H9 (cell line): ENCODE measurements at regions not wholly inside any gene's neighbourhood (a gene's known extent, or its start where the extent isn't known, plus 50 kb on each side); places are given as distances from the start of the nearest gene placed in this dataset.

ENCODE experiments used
- DNase-seq: peaks from one replicate; pipeline ENCODE4 v3.0.0-alpha.2; 2017
- H2AFZ ChIP-seq: one replicate; pipeline ENCODE4 v1.6.1; 2013; ENCODE audit warnings: mild to moderate bottlenecking, low read length, control low read depth, moderate library complexity
- H2AK5ac ChIP-seq: 2 replicates; pipeline ENCODE4 v1.6.1; 2013; ENCODE audit warnings: low read length, control low read depth, mixed read lengths; ENCODE audit not compliant: insufficient read length
- H2BK120ac ChIP-seq: one replicate; pipeline ENCODE4 v1.6.1; 2013; ENCODE audit warnings: low read depth, mild to moderate bottlenecking, low read length, control low read depth, inconsistent platforms; ENCODE audit not compliant: poor library complexity, severe bottlenecking
- H2BK12ac ChIP-seq: 2 replicates; pipeline ENCODE4 v1.6.1; 2013; ENCODE audit warnings: low read length, control low read depth, mixed read lengths, low read depth; ENCODE audit not compliant: insufficient read length
- H2BK15ac ChIP-seq: 2 replicates; pipeline ENCODE4 v1.6.1; 2013; ENCODE audit warnings: low read depth, low read length, control low read depth
- H2BK20ac ChIP-seq: one replicate; pipeline ENCODE4 v1.6.1; 2013; ENCODE audit warnings: low read depth, mild to moderate bottlenecking, low read length, control low read depth, inconsistent platforms; ENCODE audit not compliant: poor library complexity, severe bottlenecking
- H2BK5ac ChIP-seq: 2 replicates; pipeline ENCODE4 v1.6.1; 2013; ENCODE audit warnings: low read length, control low read depth, mixed read lengths; ENCODE audit not compliant: insufficient read length
- H3K14ac ChIP-seq: 2 replicates; pipeline ENCODE4 v1.6.1; 2013; ENCODE audit warnings: low read length, control low read depth; ENCODE audit not compliant: insufficient read depth
- H3K18ac ChIP-seq: 2 replicates; pipeline ENCODE4 v1.6.1; 2013; ENCODE audit warnings: low read depth, mild to moderate bottlenecking, mixed read lengths, low read length, control low read depth; ENCODE audit not compliant: insufficient read length
- H3K23ac ChIP-seq: 2 replicates; pipeline ENCODE4 v1.6.1; 2013; ENCODE audit warnings: low read length, control low read depth, mixed read lengths, low read depth; ENCODE audit not compliant: insufficient read length
- H3K23me2 ChIP-seq: 2 replicates; pipeline ENCODE4 v1.6.1; 2013; ENCODE audit warnings: low read depth, mild to moderate bottlenecking, mixed read lengths, low read length, control low read depth; ENCODE audit not compliant: insufficient read length, poor library complexity, severe bottlenecking
- H3K27ac ChIP-seq: 2 replicates; pipeline ENCODE4 v1.5.1; 2013; ENCODE audit warnings: low read length, control low read depth, mixed read lengths, low read depth; ENCODE audit not compliant: insufficient read length
- H3K27me3 ChIP-seq: 2 replicates; pipeline ENCODE4 v1.6.1; 2013; ENCODE audit warnings: low read length, control low read depth, inconsistent platforms; ENCODE audit not compliant: insufficient read depth
- H3K4ac ChIP-seq: 2 replicates; pipeline ENCODE4 v1.6.1; 2013; ENCODE audit warnings: low read depth, mild to moderate bottlenecking, control low read depth, inconsistent platforms, low read length, moderate library complexity
- H3K4me1 ChIP-seq: 2 replicates; pipeline ENCODE4 v1.6.1; 2013; ENCODE audit warnings: low read length, control low read depth, inconsistent platforms; ENCODE audit not compliant: insufficient read depth
- H3K4me2 ChIP-seq: 2 replicates; pipeline ENCODE4 v1.6.1; 2013; ENCODE audit warnings: low read length, control low read depth, mixed read lengths; ENCODE audit not compliant: insufficient read length, insufficient read depth
- H3K56ac ChIP-seq: 2 replicates; pipeline ENCODE4 v1.6.1; 2013; ENCODE audit warnings: low read depth, mild to moderate bottlenecking, mixed read lengths, low read length, control low read depth; ENCODE audit not compliant: insufficient read length
- H3K79me1 ChIP-seq: 2 replicates; pipeline ENCODE4 v1.6.1; 2013; ENCODE audit warnings: low read depth, mild to moderate bottlenecking, moderate library complexity, low read length, control low read depth, inconsistent platforms; ENCODE audit not compliant: insufficient read depth, poor library complexity, severe bottlenecking
- H3K79me2 ChIP-seq: 2 replicates; pipeline ENCODE4 v1.6.1; 2013; ENCODE audit warnings: low read length, control low read depth, inconsistent platforms; ENCODE audit not compliant: insufficient read depth
- H3K9ac ChIP-seq: 2 replicates; pipeline ENCODE4 v1.6.1; 2013; ENCODE audit warnings: low read length, control low read depth, mixed read lengths; ENCODE audit not compliant: insufficient read length; ENCODE audit errors: extremely low read depth
- H3K9me3 ChIP-seq: one replicate; pipeline ENCODE4 v1.6.1; 2013; ENCODE audit warnings: low read depth, low read length, inconsistent platforms; ENCODE audit not compliant: control insufficient read depth
- H3T11ph ChIP-seq: one replicate; pipeline ENCODE4 v1.6.1; 2013; ENCODE audit warnings: mild to moderate bottlenecking, low read length, control low read depth, inconsistent platforms
- H4K20me1 ChIP-seq: one replicate; pipeline ENCODE4 v1.6.1; 2013; ENCODE audit not compliant: control insufficient read depth, insufficient read length, insufficient read depth
- H4K5ac ChIP-seq: 2 replicates; pipeline ENCODE4 v1.6.1; 2013; ENCODE audit warnings: low read depth, mild to moderate bottlenecking, mixed read lengths, low read length, control low read depth; ENCODE audit not compliant: insufficient read length
- H4K8ac ChIP-seq: replicated peaks from 2 replicates; pipeline ENCODE4 v1.6.1; 2013; ENCODE audit warnings: low read length, control low read depth, mixed read lengths, low read depth; ENCODE audit not compliant: insufficient read length
- H4K91ac ChIP-seq: 2 replicates; pipeline ENCODE4 v1.6.1; 2013; ENCODE audit warnings: low read depth, mild to moderate bottlenecking, moderate library complexity, mixed read lengths, low read length, control low read depth; ENCODE audit not compliant: insufficient read length
- H3K27ac Mint-ChIP-seq, 3 experiments: 2 replicates in 2 of 3; 3 replicates in 1 of 3; pipeline ENCODE4 v1.8.0; 2020 to 2021; ENCODE audit warnings: mixed read lengths in 3 of 3, mild to moderate bottlenecking in 1 of 3, moderate library complexity in 1 of 3
- H3K27me3 Mint-ChIP-seq: 2 replicates; pipeline ENCODE4 v1.8.0; 2021; ENCODE audit warnings: low read depth, mild to moderate bottlenecking, moderate library complexity, mixed read lengths
- H3K36me3 Mint-ChIP-seq, 3 experiments: 2 replicates in 2 of 3; 3 replicates in 1 of 3; pipeline ENCODE4 v1.8.0; 2020 to 2021; ENCODE audit warnings: low read depth in 3 of 3, mixed read lengths in 3 of 3; ENCODE audit not compliant: insufficient read depth in 1 of 3
- H3K4me1 Mint-ChIP-seq, 2 experiments: 2 replicates each; pipeline ENCODE4 v1.8.0; 2020; ENCODE audit warnings: mixed read lengths in 2 of 2
- H3K4me3 Mint-ChIP-seq, 2 experiments: 2 replicates in 1 of 2; 3 replicates in 1 of 2; pipeline ENCODE4 v1.8.0; 2020 to 2021; ENCODE audit warnings: mild to moderate bottlenecking in 2 of 2, mixed read lengths in 2 of 2, moderate library complexity in 1 of 2
- H3K9me3 Mint-ChIP-seq, 2 experiments: 2 replicates in 1 of 2; 3 replicates in 1 of 2; pipeline ENCODE4 v1.8.0; 2020; ENCODE audit warnings: mild to moderate bottlenecking in 2 of 2, mixed read lengths in 2 of 2, moderate library complexity in 1 of 2
- CTCF ChIP-seq: fragments of 200-600 bp; sonication (generic); conservative IDR thresholded peaks from 3 replicates; pipeline ENCODE4 v1.8.0; 2021; ENCODE audit warnings: antibody characterized with exemption, mild to moderate bottlenecking
- WGBS: extraction: QIAGEN DNeasy Blood & Tissue Kit; methylation state at CpG from one replicate; pipeline ENCODE4 v1.1.7; 2013; ENCODE audit warnings: missing lambda C conversion rate, low lambda C conversion rate, mixed read lengths; ENCODE audit not compliant: insufficient read length; ENCODE audit errors: extremely low coverage; 5-methylcytosine and 5-hydroxymethylcytosine counted together

- no peak overlapping the region for H3K4me3 Mint-ChIP-seq
- Histone ChIP-seq H3K23me2 (no peaks in the 10 kb centered on the region), H2AK5ac (no peak overlapping the region), H2BK12ac (no peak overlapping the region), H2BK120ac (no peak overlapping the region), H2BK20ac (no peak overlapping the region), H3K79me2 (no peaks in the 10 kb centered on the region), H2AFZ (no peak overlapping the region), H3K9ac (no peak overlapping the region), H3K79me1 (no peaks in the 10 kb centered on the region), H2BK5ac (no peak overlapping the region), H3K9me3 (no peaks in the 10 kb centered on the region), H3K23ac (no peak overlapping the region), H4K5ac (no peak overlapping the region), H4K20me1 (no peaks in the 10 kb centered on the region), H3K14ac (no peak overlapping the region), H2BK15ac (no peak overlapping the region), H3K4me1 (no peaks in the 10 kb centered on the region), H3K56ac (no peak overlapping the region), H3K18ac (no peak overlapping the region), H3K4ac (no peak overlapping the region), H3K4me2 (no peak overlapping the region), H3T11ph (no peak overlapping the region), H3K27ac (no peak overlapping the region), H4K91ac (no peak overlapping the region), H3K27me3 (no peaks in the 10 kb centered on the region), H4K8ac (no peak overlapping the region)
- DNase-seq, result no peak
- no peak for TF ChIP-seq CTCF
- peaks cover 4 to 10% of the 10 kb centered on the region in 2 experiments for H3K4me1 Mint-ChIP-seq
- no CpG with 5 or more reads among the region's 3 CpGs for WGBS
- no peak overlapping the region for H3K27ac Mint-ChIP-seq
- no peaks in the 10 kb centered on the region for H3K9me3 Mint-ChIP-seq
- peaks cover 4% of the 10 kb centered on the region for H3K27me3 Mint-ChIP-seq
- H3K36me3 Mint-ChIP-seq, result no peaks in the 10 kb centered on the region
These were observed 235.6 kb upstream of the RBBP8 start for GRCh38 chr18:22697561-22697960.
